Sigmoid colon (tissue), 6 donors: ENCODE measurements at regions not wholly inside any gene's neighbourhood (a gene's known extent, or its start where the extent isn't known, plus 50 kb on each side); places are given as distances from the start of the nearest gene placed in this dataset.

ENCODE experiments used
- DNase-seq: peaks from one replicate; pipeline ENCODE4 v3.0.0-alpha.2; 2019
- H3K27ac ChIP-seq, 4 donors: fragments of 200-600 bp; sonication (generic); one replicate each; pipeline ENCODE4 v1.5.1; 2016 to 2019; ENCODE audit warnings: mild to moderate bottlenecking in 1 of 4
- H3K27me3 ChIP-seq, 3 donors: fragments of 200-600 bp; sonication (generic); one replicate each; pipeline ENCODE4 v1.5.1; 2019; ENCODE audit warnings: mild to moderate bottlenecking in 1 of 3
- H3K36me3 ChIP-seq, 4 donors: fragments of 200-600 bp; sonication (generic); one replicate each; pipeline ENCODE4 v1.5.1; 2016 to 2019
- H3K4me1 ChIP-seq, 4 donors: fragments of 200-600 bp; sonication (generic); one replicate each; pipeline ENCODE4 v1.5.1; 2017 to 2019
- H3K4me3 ChIP-seq, 4 donors: fragments of 200-600 bp; sonication (generic); one replicate each; pipeline ENCODE4 v1.5.1; 2017 to 2019; ENCODE audit warnings: mild to moderate bottlenecking in 2 of 4, moderate library complexity in 1 of 4
- H3K9me3 ChIP-seq, 4 donors: fragments of 200-600 bp in 3 of 4; sonication (generic) in 3 of 4; one replicate each; pipeline versions ENCODE4 v1.5.1 to v1.6.1; 2013 to 2019
- EP300 ChIP-seq, 4 donors: sonication (generic); formaldehyde crosslinking; IDR thresholded peaks; one replicate each; pipeline ENCODE4 v1.6.1; 2017; ENCODE audit warnings: antibody characterized with exemption in 4 of 4
- POLR2A ChIP-seq, 2 donors: fragments of 450-650 bp; IDR thresholded peaks; one replicate each; pipeline ENCODE4 v1.6.1; 2016; ENCODE audit warnings: antibody characterized with exemption in 2 of 2, mild to moderate bottlenecking in 2 of 2, moderate library complexity in 2 of 2
- POLR2AphosphoS5 ChIP-seq, 4 donors: sonication (generic); formaldehyde crosslinking; IDR thresholded peaks; one replicate each; pipeline ENCODE4 v1.6.1; 2017; ENCODE audit warnings: antibody characterized with exemption in 4 of 4
- WGBS, 2 donors: extraction: QIAGEN DNeasy Blood & Tissue Kit; methylation state at CpG; one replicate each; pipeline ENCODE4 v1.1.7; 2013; 5-methylcytosine and 5-hydroxymethylcytosine counted together
- intact Hi-C: fragments of 100-400 bp; cut with DNase I; formaldehyde crosslinking; loops from one replicate; pipeline ENCODE4 v1.15.1; 2023
- TF ChIP-seq, protein P1 (sequence below), 4 experiments: fragments of 450-650 bp in 3 of 4; fragments of 200-600 bp in 1 of 4; IDR thresholded peaks; one replicate each; pipeline ENCODE4 v1.5.1; 2016 to 2019; ENCODE audit warnings: antibody characterized with exemption in 4 of 4, mild to moderate bottlenecking in 3 of 4, moderate library complexity in 2 of 4
- donor health status: healthy with polysubstance abuse.
- donor health status: healthy.

DNA sequence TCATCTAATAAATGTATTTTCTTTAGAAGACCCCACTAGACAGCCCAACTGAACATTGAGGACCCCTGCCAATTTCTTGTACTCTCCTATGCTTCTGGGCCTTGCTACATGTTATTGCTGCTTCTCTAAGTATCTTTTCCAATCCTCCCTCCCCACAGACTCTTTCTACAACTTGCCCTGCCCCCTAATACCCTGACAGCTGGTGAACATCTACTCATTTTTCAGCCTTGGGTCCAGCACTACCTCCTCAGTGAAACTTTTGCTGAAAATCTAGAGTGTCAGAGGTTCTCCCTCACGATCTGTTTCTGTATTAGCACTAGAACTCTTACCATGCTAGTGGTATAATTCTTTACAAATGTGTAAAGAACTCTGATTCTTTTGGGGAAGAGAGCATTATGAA is 106.8 kb upstream of the SIX3 start:
- H3K9me3 ChIP-seq: no peaks in the 10 kb centered on the region
- intact Hi-C loops: no loop called here
- H3K4me1 ChIP-seq: no peaks in the 10 kb centered on the region

DNA sequence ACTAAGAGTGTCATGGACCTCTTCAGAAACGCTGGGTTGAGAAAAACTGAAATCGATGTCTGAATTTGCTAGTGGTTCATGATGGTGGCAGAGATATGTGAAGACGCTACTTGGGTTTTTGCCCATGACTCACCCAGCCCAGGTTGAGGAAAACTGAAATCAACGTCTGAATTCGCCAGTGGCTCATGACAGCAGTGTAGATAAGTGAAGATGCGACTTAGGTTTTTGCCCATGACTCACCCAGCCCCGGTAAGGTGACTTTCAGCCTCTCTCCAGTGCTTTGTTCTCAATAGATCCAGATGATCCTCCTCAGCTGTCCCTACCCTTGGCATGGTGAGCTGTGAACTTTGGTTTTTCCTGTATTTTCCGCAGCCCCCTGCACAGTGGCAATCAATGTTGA is 105.3 kb upstream of the SIX3 start:
- H3K36me3 ChIP-seq: no peaks in the 10 kb centered on the region
- H3K9me3 ChIP-seq: no peaks in the 10 kb centered on the region
- no peak overlapping the region for H3K27ac ChIP-seq
- intact Hi-C loops: no loop called here
- WGBS, 2 donors: 78 to 83% methylated on average over 8 of the region's 8 CpGs
- no peak for DNase-seq
- no peak overlapping the region for H3K4me3 ChIP-seq
- no peaks in the 10 kb centered on the region for H3K4me1 ChIP-seq
- no peaks in the 10 kb centered on the region for H3K27me3 ChIP-seq
- TF ChIP-seq EP300 (IDR thresholded peaks at IDR 0.05) (no peak), POLR2A (IDR thresholded peaks at IDR 0.05) (no peak), POLR2AphosphoS5 (IDR thresholded peaks at IDR 0.05) (no peak)
- TF ChIP-seq, protein P1, sequence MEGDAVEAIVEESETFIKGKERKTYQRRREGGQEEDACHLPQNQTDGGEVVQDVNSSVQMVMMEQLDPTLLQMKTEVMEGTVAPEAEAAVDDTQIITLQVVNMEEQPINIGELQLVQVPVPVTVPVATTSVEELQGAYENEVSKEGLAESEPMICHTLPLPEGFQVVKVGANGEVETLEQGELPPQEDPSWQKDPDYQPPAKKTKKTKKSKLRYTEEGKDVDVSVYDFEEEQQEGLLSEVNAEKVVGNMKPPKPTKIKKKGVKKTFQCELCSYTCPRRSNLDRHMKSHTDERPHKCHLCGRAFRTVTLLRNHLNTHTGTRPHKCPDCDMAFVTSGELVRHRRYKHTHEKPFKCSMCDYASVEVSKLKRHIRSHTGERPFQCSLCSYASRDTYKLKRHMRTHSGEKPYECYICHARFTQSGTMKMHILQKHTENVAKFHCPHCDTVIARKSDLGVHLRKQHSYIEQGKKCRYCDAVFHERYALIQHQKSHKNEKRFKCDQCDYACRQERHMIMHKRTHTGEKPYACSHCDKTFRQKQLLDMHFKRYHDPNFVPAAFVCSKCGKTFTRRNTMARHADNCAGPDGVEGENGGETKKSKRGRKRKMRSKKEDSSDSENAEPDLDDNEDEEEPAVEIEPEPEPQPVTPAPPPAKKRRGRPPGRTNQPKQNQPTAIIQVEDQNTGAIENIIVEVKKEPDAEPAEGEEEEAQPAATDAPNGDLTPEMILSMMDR (IDR thresholded peaks at IDR 0.05): no peak

More for the DNA sequence above, 106.8 kb upstream of the SIX3 start:
- WGBS, 2 donors: 85 to 86% methylated on average over 1 of the region's 1 CpG
- no peak for DNase-seq
- no peak overlapping the region for H3K27ac ChIP-seq
- H3K27me3 ChIP-seq: no peaks in the 10 kb centered on the region
- no peak overlapping the region for H3K4me3 ChIP-seq
- H3K36me3 ChIP-seq: no peaks in the 10 kb centered on the region
- TF ChIP-seq POLR2AphosphoS5 (IDR thresholded peaks at IDR 0.05) (no peak), POLR2A (IDR thresholded peaks at IDR 0.05) (no peak), EP300 (IDR thresholded peaks at IDR 0.05) (no peak)

DNA sequence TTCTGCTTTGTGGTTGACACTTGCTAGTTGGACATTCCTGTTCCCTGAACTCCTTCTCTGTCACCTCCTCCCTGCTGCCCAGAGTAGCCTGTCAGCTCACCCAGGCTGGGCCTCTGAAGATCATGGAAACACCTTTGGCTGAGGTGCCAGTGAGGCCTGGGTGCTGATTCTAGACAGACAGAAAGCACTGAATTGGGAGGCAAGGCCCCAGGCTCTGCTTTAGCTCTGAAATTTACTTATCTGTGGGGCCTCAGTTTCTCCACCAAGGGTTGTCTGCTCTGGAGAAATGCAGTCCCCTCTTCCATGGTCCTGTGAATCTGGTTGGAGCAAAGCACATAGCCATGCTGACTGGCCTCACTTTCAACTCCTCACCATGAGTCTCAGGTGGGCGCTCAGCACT is 104.6 kb upstream of the SIX3 start:
- WGBS, 2 donors: 95 to 96% methylated on average over 1 of the region's 1 CpG
- TF ChIP-seq POLR2A (IDR thresholded peaks at IDR 0.05) (no peak), EP300 (IDR thresholded peaks at IDR 0.05) (no peak), POLR2AphosphoS5 (IDR thresholded peaks at IDR 0.05) (no peak)
- TF ChIP-seq, protein P1 (IDR thresholded peaks at IDR 0.05): no peak
- no peak for DNase-seq

DNA sequence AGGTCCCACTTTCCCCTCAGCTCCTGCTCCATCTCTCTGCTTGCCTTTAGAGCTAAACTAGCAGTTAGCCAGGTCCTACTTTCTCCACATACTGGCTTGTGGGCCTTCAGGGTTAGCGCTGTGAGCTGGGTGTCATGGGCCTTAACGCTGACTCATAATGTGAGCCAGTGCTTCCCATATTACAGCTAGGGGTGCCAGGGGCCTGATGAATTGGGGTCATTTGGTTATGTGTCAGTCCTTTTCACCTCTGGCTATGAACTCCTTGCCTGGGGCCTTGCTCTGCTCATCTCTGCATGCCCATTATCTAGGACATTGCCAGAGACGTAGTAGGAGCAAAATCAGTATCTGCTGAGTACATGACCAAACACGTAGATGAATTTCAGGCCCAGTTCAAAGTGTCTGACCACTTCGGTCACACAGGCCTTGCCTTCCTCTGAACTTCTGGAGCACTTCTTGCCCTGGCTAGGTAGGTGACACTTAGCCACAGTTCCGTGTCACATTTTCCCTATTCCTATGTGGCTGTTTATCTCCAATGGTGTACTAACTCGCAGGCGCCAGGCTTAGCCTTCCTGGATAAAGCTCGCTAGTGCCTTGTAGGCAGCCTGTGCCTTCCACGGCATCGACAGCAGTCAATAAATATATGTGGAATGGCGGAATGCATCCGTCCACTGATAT is 103.2 kb upstream of the SIX3 start:
- Histone ChIP-seq H3K36me3 (no peaks in the 10 kb centered on the region), H3K27me3 (no peaks in the 10 kb centered on the region), H3K27ac (no peak overlapping the region), H3K4me3 (no peak overlapping the region), H3K4me1 (no peaks in the 10 kb centered on the region), H3K9me3 (no peaks in the 10 kb centered on the region)
- intact Hi-C loops: no loop called here
- no peak for DNase-seq
- 91% methylated on average over 13 of the region's 13 CpGs for WGBS, 2 donors
- no peak for TF ChIP-seq POLR2AphosphoS5 (IDR thresholded peaks at IDR 0.05)
- TF ChIP-seq POLR2A (IDR thresholded peaks at IDR 0.05): no peak
- no peak for TF ChIP-seq EP300 (IDR thresholded peaks at IDR 0.05)
- TF ChIP-seq, protein P1 (IDR thresholded peaks at IDR 0.05): no peak

More for the DNA sequence above, 104.6 kb upstream of the SIX3 start:
- Histone ChIP-seq H3K27me3 (no peaks in the 10 kb centered on the region), H3K9me3 (no peaks in the 10 kb centered on the region), H3K36me3 (no peaks in the 10 kb centered on the region), H3K4me1 (no peaks in the 10 kb centered on the region), H3K4me3 (no peak overlapping the region), H3K27ac (no peak overlapping the region)
- intact Hi-C loops: no loop called here

DNA sequence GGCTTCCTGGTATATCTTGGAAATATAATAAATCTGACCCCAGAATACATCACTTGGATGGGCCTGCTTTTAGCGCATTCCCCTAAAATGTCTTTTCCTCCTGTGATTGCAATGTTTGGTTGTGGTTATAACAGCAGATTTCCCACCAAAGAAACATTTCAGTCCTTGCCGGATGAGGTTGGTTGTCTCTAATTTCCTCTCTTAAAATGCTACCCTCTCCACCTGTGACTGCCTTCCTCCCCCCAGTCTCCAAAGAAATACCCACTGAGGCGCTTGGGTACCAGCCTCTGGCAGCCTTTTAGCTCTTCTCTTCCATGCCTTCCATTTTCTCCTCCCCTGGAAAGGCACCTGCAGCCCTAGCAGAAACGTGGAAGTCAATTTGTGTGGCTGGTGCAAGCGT is 102.1 kb upstream of the SIX3 start:
- Histone ChIP-seq H3K36me3 (no peaks in the 10 kb centered on the region), H3K27me3 (no peaks in the 10 kb centered on the region), H3K9me3 (no peaks in the 10 kb centered on the region), H3K27ac (no peak overlapping the region), H3K4me3 (no peak overlapping the region), H3K4me1 (no peaks in the 10 kb centered on the region)
- TF ChIP-seq POLR2AphosphoS5 (IDR thresholded peaks at IDR 0.05): no peak
- TF ChIP-seq POLR2A (IDR thresholded peaks at IDR 0.05): no peak
- TF ChIP-seq, protein P1 (IDR thresholded peaks at IDR 0.05): no peak
- TF ChIP-seq EP300 (IDR thresholded peaks at IDR 0.05): no peak
- intact Hi-C loops: no loop called here
- WGBS, 2 donors: 87 to 90% methylated on average over 5 of the region's 5 CpGs
- no peak for DNase-seq
